ENCODE measurements at regions not wholly inside any gene's neighbourhood (a gene's known extent, or its start where the extent isn't known, plus 50 kb on each side); places are given as distances from the start of the nearest gene placed in this dataset.

DNA sequence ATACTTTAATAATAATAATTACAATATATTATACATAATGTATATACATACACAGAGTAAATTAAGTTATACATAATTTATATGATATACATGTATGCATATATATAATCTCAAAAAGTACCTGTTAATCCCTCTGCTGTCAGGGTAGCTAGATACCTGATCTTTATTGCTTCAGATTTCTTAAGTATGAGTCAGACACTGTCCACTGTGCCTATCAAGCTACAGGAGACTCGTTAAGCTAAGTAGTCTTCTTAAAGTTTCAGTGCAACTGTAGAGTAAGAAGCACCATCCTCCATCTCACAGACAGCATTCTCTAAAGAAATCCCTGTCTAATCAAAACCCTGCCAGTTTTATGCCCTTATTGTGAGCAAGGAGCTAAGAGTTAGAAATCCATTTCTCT, 428.7 kb downstream of the RERGL start:
- Histone ChIP-seq H3K4me1 (no peaks in the 10 kb centered on the region), H3K4me3 (no peak overlapping the region), H3K9me3 (no peaks in the 10 kb centered on the region), H3K4me2 (no peak overlapping the region), H3K27ac (no peak overlapping the region)
- ATAC-seq (no peak), FAIRE-seq (no peak), DNase-seq (ENCODE audit: low read depth in 1 of 2, low spot score in 1 of 2) (no peak)
- ChIA-PET CTCF (no interaction called here), POLR2A (no interaction called here)
- 8% methylated on average over 1 of the region's 1 CpG for WGBS (ENCODE audit: missing lambda C conversion rate)
- TF ChIP-seq HDAC2 (IDR thresholded peaks at IDR 0.05) (no peak), ZC3H11A (IDR thresholded peaks at IDR 0.05) (no peak), CEBPB (IDR thresholded peaks at IDR 0.05) (no peak)

DNA sequence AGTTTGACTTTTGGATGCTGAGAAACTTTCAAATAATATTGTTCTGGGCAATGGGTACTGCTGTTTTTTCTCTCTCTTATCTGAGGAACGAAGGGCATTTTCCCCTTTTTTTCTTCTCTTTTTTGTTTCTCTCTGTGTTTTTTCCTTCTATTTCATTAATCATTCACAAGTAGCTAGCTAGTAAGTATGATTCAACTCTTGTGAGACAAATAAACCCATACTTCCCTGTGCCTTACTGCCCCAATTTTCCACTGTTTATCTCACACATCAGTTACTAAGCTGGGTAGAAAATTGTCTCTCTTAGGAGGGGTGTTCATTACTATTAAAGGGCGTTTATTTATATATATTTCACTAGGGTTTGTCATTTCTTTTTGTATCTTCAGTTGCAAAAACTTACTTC, 437.6 kb downstream of the RERGL start:
- FAIRE-seq, result peak; percentile 13
- no peaks in the 10 kb centered on the region for H3K9me3 ChIP-seq
- no peak overlapping the region for H3K4me3 ChIP-seq
- WGBS (ENCODE audit: missing lambda C conversion rate), result 4% methylated on average over 2 of the region's 2 CpGs
- peak overlapping the region; percentile 55 for H3K4me2 ChIP-seq
- peaks cover 14% of the 10 kb centered on the region for H3K4me1 ChIP-seq
- peak; percentile 4 to 11 for DNase-seq (ENCODE audit: low read depth in 1 of 2, low spot score in 1 of 2)
- no peak overlapping the region for H3K27ac ChIP-seq
- no peak for ATAC-seq
- CTCF ChIA-PET, result interaction anchor here (0.8 to 1.8 kb wide), 3 partner anchors 10 to 1293 kb away, joined by 3 to 9 read pairs (median 4); no protein-coding TSS in a partner anchor
- POLR2A ChIA-PET, result no interaction called here
- TF ChIP-seq TP53 (CRISPR knock-in tag; IDR thresholded peaks at IDR 0.05) (no peak), RAD21 (conservative IDR thresholded peaks at IDR 0.05 in 1 of 2, IDR thresholded peaks at IDR 0.05 in 1 of 2) (no peak), CHD4 (IDR thresholded peaks at IDR 0.05; ENCODE audit: borderline replicate concordance) (no peak), HDAC2 (IDR thresholded peaks at IDR 0.05) (no peak), TFCP2L1 (CRISPR knock-in tag; IDR thresholded peaks at IDR 0.05) (no peak), HEYL (CRISPR knock-in tag; IDR thresholded peaks at IDR 0.05) (no peak), HOXB5 (CRISPR knock-in tag; IDR thresholded peaks at IDR 0.05) (no peak)
- TF ChIP-seq, protein P1, sequence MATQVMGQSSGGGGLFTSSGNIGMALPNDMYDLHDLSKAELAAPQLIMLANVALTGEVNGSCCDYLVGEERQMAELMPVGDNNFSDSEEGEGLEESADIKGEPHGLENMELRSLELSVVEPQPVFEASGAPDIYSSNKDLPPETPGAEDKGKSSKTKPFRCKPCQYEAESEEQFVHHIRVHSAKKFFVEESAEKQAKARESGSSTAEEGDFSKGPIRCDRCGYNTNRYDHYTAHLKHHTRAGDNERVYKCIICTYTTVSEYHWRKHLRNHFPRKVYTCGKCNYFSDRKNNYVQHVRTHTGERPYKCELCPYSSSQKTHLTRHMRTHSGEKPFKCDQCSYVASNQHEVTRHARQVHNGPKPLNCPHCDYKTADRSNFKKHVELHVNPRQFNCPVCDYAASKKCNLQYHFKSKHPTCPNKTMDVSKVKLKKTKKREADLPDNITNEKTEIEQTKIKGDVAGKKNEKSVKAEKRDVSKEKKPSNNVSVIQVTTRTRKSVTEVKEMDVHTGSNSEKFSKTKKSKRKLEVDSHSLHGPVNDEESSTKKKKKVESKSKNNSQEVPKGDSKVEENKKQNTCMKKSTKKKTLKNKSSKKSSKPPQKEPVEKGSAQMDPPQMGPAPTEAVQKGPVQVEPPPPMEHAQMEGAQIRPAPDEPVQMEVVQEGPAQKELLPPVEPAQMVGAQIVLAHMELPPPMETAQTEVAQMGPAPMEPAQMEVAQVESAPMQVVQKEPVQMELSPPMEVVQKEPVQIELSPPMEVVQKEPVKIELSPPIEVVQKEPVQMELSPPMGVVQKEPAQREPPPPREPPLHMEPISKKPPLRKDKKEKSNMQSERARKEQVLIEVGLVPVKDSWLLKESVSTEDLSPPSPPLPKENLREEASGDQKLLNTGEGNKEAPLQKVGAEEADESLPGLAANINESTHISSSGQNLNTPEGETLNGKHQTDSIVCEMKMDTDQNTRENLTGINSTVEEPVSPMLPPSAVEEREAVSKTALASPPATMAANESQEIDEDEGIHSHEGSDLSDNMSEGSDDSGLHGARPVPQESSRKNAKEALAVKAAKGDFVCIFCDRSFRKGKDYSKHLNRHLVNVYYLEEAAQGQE (IDR thresholded peaks at IDR 0.05), result no peak
- TF ChIP-seq, protein P2, sequence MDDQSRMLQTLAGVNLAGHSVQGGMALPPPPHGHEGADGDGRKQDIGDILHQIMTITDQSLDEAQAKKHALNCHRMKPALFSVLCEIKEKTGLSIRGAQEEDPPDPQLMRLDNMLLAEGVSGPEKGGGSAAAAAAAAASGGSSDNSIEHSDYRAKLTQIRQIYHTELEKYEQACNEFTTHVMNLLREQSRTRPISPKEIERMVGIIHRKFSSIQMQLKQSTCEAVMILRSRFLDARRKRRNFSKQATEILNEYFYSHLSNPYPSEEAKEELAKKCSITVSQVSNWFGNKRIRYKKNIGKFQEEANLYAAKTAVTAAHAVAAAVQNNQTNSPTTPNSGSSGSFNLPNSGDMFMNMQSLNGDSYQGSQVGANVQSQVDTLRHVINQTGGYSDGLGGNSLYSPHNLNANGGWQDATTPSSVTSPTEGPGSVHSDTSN (IDR thresholded peaks at IDR 0.05), result no peak

GRCh38 chr12:17642340-17642650, 447.7 kb downstream of the RERGL start:
- Histone ChIP-seq H3K27ac (no peak overlapping the region), H3K9me3 (no peaks in the 10 kb centered on the region), H3K4me1 (peaks cover 3% of the 10 kb centered on the region; the same call in 1 of the 3 replicates), H3K4me3 (no peak overlapping the region), H3K4me2 (peak overlapping the region; percentile 75)
- FAIRE-seq (no peak), ATAC-seq (no peak), DNase-seq (ENCODE audit: low read depth in 1 of 2, low spot score in 1 of 2) (no peak)
- TF ChIP-seq EHF (CRISPR knock-in tag; IDR thresholded peaks at IDR 0.05) (no peak), POLR2A (IDR thresholded peaks at IDR 0.05; ENCODE audit: low read length) (no peak), ZFP36 (IDR thresholded peaks at IDR 0.05; ENCODE audit: borderline replicate concordance, partially characterized antibody) (no peak), BHLHE40 (IDR thresholded peaks at IDR 0.05; ENCODE audit: low read depth, low read length) (no peak), HDAC2 (IDR thresholded peaks at IDR 0.05) (no peak), CBX8 (IDR thresholded peaks at IDR 0.05) (no peak)
- ChIA-PET CTCF (interaction anchor here (0.7 to 2.6 kb wide), 10 partner anchors 10 to 1160 kb away, joined by 3 to 9 read pairs (median 4); no protein-coding TSS in a partner anchor), POLR2A (no interaction called here)
- WGBS (ENCODE audit: missing lambda C conversion rate), result 22% methylated on average over 3 of the region's 3 CpGs

GRCh38 chr12:17640615-17641014, 449.4 kb downstream of the RERGL start:
- no peak overlapping the region for H3K4me3 ChIP-seq
- no peaks in the 10 kb centered on the region for H3K9me3 ChIP-seq
- TF ChIP-seq, protein P3, sequence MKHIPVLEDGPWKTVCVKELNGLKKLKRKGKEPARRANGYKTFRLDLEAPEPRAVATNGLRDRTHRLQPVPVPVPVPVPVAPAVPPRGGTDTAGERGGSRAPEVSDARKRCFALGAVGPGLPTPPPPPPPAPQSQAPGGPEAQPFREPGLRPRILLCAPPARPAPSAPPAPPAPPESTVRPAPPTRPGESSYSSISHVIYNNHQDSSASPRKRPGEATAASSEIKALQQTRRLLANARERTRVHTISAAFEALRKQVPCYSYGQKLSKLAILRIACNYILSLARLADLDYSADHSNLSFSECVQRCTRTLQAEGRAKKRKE (CRISPR knock-in tag; IDR thresholded peaks at IDR 0.05; ENCODE audit: low read depth), result no peak
- TF ChIP-seq, protein P4, sequence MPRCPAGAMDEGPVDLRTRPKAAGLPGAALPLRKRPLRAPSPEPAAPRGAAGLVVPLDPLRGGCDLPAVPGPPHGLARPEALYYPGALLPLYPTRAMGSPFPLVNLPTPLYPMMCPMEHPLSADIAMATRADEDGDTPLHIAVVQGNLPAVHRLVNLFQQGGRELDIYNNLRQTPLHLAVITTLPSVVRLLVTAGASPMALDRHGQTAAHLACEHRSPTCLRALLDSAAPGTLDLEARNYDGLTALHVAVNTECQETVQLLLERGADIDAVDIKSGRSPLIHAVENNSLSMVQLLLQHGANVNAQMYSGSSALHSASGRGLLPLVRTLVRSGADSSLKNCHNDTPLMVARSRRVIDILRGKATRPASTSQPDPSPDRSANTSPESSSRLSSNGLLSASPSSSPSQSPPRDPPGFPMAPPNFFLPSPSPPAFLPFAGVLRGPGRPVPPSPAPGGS (IDR thresholded peaks at IDR 0.05), result no peak
- no peak for TF ChIP-seq ZNF302 (CRISPR knock-in tag; IDR thresholded peaks at IDR 0.05)
- no peak for TF ChIP-seq RARB (CRISPR knock-in tag; IDR thresholded peaks at IDR 0.05)
- TF ChIP-seq ZSCAN20 (CRISPR knock-in tag; IDR thresholded peaks at IDR 0.05), result no peak
- TF ChIP-seq TFCP2L1 (CRISPR knock-in tag; IDR thresholded peaks at IDR 0.05), result no peak
- TF ChIP-seq EHMT2 (IDR thresholded peaks at IDR 0.05; ENCODE audit: low read depth), result no peak
- TF ChIP-seq ZC3H11A (IDR thresholded peaks at IDR 0.05), result no peak
- H3K4me1 ChIP-seq, result peaks cover 3% of the 10 kb centered on the region; the same call in 1 of the 3 replicates
- DNase-seq (ENCODE audit: low read depth in 1 of 2, low spot score in 1 of 2) (no peak), ATAC-seq (no peak), FAIRE-seq (no peak)
- H3K4me2 ChIP-seq, result no peak overlapping the region
- ChIA-PET CTCF (interaction anchor here (0.7 to 2.5 kb wide), 3 partner anchors 424 to 612 kb away, joined by 3 to 7 read pairs (median 4); no protein-coding TSS in a partner anchor), POLR2A (no interaction called here)
- H3K27ac ChIP-seq, result no peak overlapping the region
- WGBS (ENCODE audit: missing lambda C conversion rate), result 75% methylated on average over 1 of the region's 1 CpG
